HFF-Myc (cell line): ENCODE measurements at regions not wholly inside any gene's neighbourhood (a gene's known extent, or its start where the extent isn't known, plus 50 kb on each side); places are given as distances from the start of the nearest gene placed in this dataset.

Source experiments
- DNase-seq: peaks from one replicate; pipeline ENCODE4 v3.0.0-alpha.2; 2011; ENCODE audit warnings: low read depth; ENCODE audit errors: extremely low read depth
- H3K4me3 ChIP-seq: replicated peaks from 2 replicates; pipeline ENCODE4 v1.5.1; 2011; ENCODE audit warnings: low read depth, mild to moderate bottlenecking, control low read depth, low read length
- TF ChIP-seq, protein P1 (sequence below): IDR thresholded peaks from 2 replicates; pipeline ENCODE4 v1.5.1; 2012; ENCODE audit warnings: mild to moderate bottlenecking, low read depth, low read length, control low read depth; ENCODE audit errors: missing control alignments

DNA sequence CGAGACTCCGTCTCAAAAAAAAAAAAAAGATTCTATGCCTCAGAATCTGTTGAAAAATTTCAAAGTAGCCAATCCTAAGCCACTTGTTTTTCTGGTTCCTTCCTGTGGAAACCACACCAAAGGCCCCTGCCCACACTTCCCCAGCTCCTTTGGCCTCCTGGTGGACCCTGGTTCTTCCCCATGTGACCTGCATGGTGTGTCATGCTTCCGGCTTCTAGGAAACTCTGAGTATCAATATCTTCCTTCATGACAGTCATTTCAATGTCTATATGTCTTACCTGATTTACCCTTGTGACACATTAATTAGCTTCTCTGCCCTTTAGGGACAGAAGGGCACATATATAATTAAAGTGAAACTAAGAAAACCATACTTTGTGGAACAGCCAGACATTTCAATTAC lies 80.4 kb upstream of the GRB10 start:
- H3K4me3 ChIP-seq, result no peak overlapping the region
- TF ChIP-seq, protein P1, sequence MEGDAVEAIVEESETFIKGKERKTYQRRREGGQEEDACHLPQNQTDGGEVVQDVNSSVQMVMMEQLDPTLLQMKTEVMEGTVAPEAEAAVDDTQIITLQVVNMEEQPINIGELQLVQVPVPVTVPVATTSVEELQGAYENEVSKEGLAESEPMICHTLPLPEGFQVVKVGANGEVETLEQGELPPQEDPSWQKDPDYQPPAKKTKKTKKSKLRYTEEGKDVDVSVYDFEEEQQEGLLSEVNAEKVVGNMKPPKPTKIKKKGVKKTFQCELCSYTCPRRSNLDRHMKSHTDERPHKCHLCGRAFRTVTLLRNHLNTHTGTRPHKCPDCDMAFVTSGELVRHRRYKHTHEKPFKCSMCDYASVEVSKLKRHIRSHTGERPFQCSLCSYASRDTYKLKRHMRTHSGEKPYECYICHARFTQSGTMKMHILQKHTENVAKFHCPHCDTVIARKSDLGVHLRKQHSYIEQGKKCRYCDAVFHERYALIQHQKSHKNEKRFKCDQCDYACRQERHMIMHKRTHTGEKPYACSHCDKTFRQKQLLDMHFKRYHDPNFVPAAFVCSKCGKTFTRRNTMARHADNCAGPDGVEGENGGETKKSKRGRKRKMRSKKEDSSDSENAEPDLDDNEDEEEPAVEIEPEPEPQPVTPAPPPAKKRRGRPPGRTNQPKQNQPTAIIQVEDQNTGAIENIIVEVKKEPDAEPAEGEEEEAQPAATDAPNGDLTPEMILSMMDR, result no peak
- no peak for DNase-seq

DNA sequence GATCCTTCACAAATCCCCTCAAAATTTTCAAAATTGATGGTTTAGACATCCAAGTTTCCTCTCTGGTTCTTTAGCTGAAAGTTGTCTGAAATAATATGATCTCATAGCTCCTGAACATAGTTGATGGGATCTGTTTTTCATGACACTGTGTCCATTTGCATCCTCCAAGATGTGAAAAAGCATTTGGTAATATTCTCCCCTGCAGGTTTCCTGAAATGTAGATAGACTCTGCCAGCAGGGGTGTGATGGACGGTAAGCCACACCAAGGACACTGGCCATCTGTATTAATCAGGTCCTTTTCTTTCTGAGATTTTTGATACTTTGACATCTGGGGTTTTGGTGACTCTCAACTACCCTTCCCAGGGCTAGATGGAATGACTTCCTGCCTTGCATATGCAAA lies 79.6 kb upstream of the GRB10 start:
- no peak for DNase-seq
- TF ChIP-seq, protein P1, result no peak

DNA sequence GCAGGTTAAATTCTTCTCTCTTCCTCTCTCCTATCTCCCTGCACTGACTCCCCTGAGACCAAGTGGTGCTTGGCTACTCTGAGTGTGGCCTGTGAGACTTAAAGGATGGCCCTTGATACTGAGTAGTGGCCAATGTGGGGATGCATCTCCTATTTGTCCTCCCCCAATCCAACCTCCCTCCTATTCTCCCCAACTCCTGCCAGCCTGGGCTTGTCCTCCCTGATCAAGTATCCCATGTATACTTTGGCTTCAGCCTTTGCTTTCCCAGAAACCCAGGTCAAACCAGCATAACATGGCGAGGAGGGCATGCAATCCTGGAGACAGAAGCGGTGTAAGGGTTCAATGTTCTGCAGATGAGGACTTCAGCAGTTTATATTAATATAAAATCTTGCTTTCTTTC lies 77.9 kb upstream of the GRB10 start:
- TF ChIP-seq, protein P1, result no peak
- no peak overlapping the region for H3K4me3 ChIP-seq
- DNase-seq, result no peak

More for the DNA sequence above, 79.6 kb upstream of the GRB10 start:
- H3K4me3 ChIP-seq, result no peak overlapping the region

DNA sequence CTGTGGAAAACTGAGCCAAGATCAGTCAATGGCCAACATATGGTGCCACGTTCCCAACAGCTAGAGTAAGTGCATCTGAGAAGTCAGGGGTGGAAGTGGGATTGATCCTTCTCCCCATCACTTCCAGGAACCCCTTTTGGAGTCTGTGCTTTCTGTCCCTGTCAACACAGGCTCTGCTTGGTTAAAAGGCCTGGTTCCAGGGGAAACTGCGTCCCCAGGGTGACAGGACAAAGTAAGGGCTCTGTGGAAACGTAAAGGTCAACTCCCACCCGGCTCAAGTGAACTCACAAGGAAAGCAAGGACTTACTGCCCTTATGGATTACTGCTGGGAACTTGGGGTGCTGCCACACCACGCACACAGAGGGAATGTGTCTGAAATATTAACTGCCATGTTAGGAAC lies 77.5 kb upstream of the GRB10 start:
- no peak for DNase-seq
- TF ChIP-seq, protein P1, result no peak
- no peak overlapping the region for H3K4me3 ChIP-seq

DNA sequence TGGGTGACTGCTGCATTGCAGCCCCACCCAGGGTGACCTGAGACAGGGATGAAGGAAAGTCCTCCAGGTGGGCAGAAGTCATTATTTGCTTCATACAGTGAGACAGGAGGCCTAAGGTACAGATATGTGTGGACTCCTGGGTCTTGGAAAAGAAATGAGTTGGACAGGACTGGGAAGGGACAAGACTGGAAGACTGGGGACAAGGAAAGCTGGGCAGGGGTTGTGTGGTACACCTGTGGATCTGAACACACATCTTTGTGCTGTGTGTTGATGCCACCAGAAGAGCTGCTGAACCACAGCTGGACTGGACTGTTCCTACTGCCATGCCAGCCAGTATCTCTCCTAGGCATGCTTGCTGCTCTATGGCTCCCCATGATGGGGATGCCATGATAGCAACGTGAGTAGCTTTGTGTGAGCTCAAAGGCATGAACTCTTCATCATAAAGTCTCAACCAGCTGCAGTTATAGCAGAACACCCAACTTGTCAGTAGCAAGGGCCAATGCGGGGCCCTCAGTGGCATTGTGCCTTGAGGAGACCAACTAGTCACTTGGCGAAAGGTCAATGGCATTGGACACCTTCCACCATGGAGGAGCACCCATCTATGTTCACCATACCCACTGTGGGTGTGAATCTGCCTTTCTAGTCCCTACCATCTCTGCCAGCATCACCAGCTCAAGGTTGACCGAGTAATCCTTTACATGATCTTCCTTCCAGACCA lies 76.0 kb upstream of the GRB10 start:
- no peak overlapping the region for H3K4me3 ChIP-seq
- TF ChIP-seq, protein P1, result no peak
- no peak for DNase-seq

DNA sequence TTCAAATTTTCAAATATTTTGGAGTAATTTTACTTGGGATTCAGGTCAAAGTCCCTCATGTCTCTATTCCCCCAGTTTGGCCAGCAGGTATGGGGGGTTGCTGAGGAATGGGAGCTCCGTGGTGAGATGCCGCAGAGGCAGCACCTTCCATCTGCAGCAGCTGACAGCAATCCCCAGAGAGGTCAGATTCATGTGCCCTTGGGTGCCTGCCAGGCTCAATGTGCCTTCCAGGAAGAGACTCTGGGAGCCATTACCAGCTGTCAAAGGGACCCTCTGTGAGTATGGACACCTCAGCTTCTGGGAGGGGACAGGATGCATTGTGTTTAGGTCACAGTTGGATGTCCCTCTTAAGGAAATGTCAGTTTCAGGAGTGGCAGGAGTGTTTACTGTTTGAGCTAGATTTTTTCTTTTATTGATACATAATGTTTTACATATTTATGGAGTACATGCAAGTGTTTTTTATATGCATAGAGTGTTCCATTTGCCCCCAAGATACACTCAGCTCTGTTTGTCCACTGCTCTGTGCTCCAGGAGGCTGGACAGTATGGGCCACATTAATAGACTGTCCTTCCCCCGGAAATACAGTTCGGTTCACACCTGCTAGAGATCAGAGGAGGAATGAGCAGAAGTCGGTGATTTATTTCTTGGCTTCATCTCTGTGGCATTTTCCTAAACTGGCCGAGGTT lies 75.3 kb upstream of the GRB10 start:
- no peak overlapping the region for H3K4me3 ChIP-seq
- DNase-seq, result no peak
- TF ChIP-seq, protein P1, result no peak

DNA sequence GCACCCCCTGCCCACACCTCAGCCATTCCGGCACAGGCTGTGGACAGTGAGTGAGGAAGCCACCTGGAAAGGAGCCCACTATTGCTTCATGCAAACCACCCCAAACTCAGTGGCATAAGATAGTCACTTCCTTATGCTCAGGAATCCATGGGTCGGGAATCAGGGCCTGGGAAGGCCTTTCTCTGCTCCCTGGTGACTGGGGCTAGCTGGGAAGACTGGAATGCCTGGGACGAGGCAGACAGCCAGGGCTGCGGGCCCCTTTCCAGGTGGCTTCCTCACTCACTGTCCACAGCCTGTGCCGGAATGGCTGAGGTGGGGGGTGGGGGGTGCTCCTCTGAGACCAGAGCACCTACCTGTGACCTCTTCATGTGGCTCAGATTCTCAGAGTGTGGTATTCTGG lies 74.1 kb upstream of the GRB10 start:
- no peak overlapping the region for H3K4me3 ChIP-seq
- TF ChIP-seq, protein P1, result no peak
- DNase-seq, result no peak
